DND-41 (cell line): ENCODE measurements at regions not wholly inside any gene's neighbourhood (a gene's known extent, or its start where the extent isn't known, plus 50 kb on each side); places are given as distances from the start of the nearest gene placed in this dataset.

Experiments
- ATAC-seq: fragments of 200-7000 bp; cut with Tn5 transposase; 3 replicates; pipeline ENCODE4 v1.9.1; 2021; ENCODE audit warnings: low read depth; ENCODE audit not compliant: insufficient read depth
- DNase-seq: peaks from one replicate; pipeline ENCODE4 v3.0.0-alpha.2; 2020
- H2AFZ ChIP-seq: 2 replicates; pipeline ENCODE4 v1.6.0; 2012; ENCODE audit warnings: low read depth, low read length
- H3K27ac ChIP-seq: 2 replicates; pipeline ENCODE4 v1.5.1; 2012; ENCODE audit warnings: low read length, inconsistent platforms
- H3K27me3 ChIP-seq: fragments of 200-600 bp; sonication (generic); 2 replicates; pipeline ENCODE4 v1.6.0; 2012; ENCODE audit warnings: low read length, mild to moderate bottlenecking, inconsistent platforms; ENCODE audit not compliant: insufficient read depth, poor library complexity
- H3K36me3 ChIP-seq: 2 replicates; pipeline ENCODE4 v1.5.1; 2012; ENCODE audit warnings: low read length, inconsistent platforms; ENCODE audit not compliant: insufficient read depth
- H3K4me1 ChIP-seq: 2 replicates; pipeline ENCODE4 v1.5.1; 2012; ENCODE audit warnings: mild to moderate bottlenecking, low read length; ENCODE audit not compliant: insufficient read depth
- H3K4me2 ChIP-seq: 2 replicates; pipeline ENCODE4 v1.6.0; 2012; ENCODE audit warnings: mild to moderate bottlenecking, moderate library complexity, low read length, inconsistent platforms; ENCODE audit not compliant: insufficient read depth
- H3K4me3 ChIP-seq, 2 experiments: fragments of 200-600 bp in 1 of 2; shearing (Covaris generic) in 1 of 2; 2 replicates each; pipeline ENCODE4 v1.5.1; 2012 to 2016; ENCODE audit warnings: inconsistent platforms in 2 of 2, low read length in 2 of 2, mild to moderate bottlenecking in 2 of 2, low read depth in 1 of 2, moderate library complexity in 1 of 2
- H3K79me2 ChIP-seq: 2 replicates; pipeline ENCODE4 v1.6.0; 2012; ENCODE audit warnings: low read length, inconsistent platforms; ENCODE audit not compliant: insufficient read depth
- H3K9ac ChIP-seq: 2 replicates; pipeline ENCODE4 v1.6.0; 2012; ENCODE audit warnings: low read depth, mild to moderate bottlenecking, inconsistent platforms, low read length, moderate library complexity
- H3K9me3 ChIP-seq: 2 replicates; pipeline ENCODE4 v1.5.1; 2012; ENCODE audit warnings: low read length, moderate library complexity, mild to moderate bottlenecking, inconsistent platforms; ENCODE audit not compliant: insufficient read depth, severe bottlenecking
- H4K20me1 ChIP-seq: 2 replicates; pipeline ENCODE4 v1.6.0; 2012; ENCODE audit warnings: low read length; ENCODE audit not compliant: insufficient read depth
- CTCF ChIP-seq: IDR thresholded peaks from 2 replicates; pipeline ENCODE4 v1.5.1; 2012; ENCODE audit warnings: borderline replicate concordance, low read length, moderate library complexity, mild to moderate bottlenecking; ENCODE audit not compliant: poor library complexity, severe bottlenecking; ENCODE audit errors: extremely low read depth
- EZH2 ChIP-seq: IDR thresholded peaks from 3 replicates; pipeline ENCODE4 v1.6.1; 2012; ENCODE audit warnings: borderline replicate concordance, low read depth, mild to moderate bottlenecking, moderate library complexity, low read length, inconsistent platforms; ENCODE audit not compliant: severe bottlenecking

- no peak for ATAC-seq
- H2AFZ ChIP-seq, result no peak overlapping the region
These were observed 244.9 kb downstream of the NAP1L3 start for GRCh38 chrX:93428497-93428896.

GRCh38 chrX:93422693-93423092 is 250.7 kb downstream of the NAP1L3 start:
- DNase-seq, result no peak
- H3K4me1 ChIP-seq, result no peaks in the 10 kb centered on the region
- H3K4me2 ChIP-seq, result no peak overlapping the region
- no peak for ATAC-seq
- no peaks in the 10 kb centered on the region for H3K36me3 ChIP-seq
- no peak overlapping the region for H3K4me3 ChIP-seq
- H3K9ac ChIP-seq, result no peak overlapping the region
- H3K79me2 ChIP-seq, result no peaks in the 10 kb centered on the region
- TF ChIP-seq EZH2 (no peak), CTCF (peak; percentile 52)
- no peaks in the 10 kb centered on the region for H3K27me3 ChIP-seq
- no peaks in the 10 kb centered on the region for H3K9me3 ChIP-seq
- no peak overlapping the region for H3K27ac ChIP-seq
- no peaks in the 10 kb centered on the region for H4K20me1 ChIP-seq
- H2AFZ ChIP-seq, result no peak overlapping the region

More at GRCh38 chrX:93428497-93428896, 244.9 kb downstream of the NAP1L3 start:
- H3K9me3 ChIP-seq, result no peaks in the 10 kb centered on the region
- DNase-seq, result no peak
- H3K4me2 ChIP-seq, result no peak overlapping the region
- H3K27me3 ChIP-seq, result no peaks in the 10 kb centered on the region
- no peak overlapping the region for H3K9ac ChIP-seq
- H3K27ac ChIP-seq, result no peak overlapping the region
- no peaks in the 10 kb centered on the region for H4K20me1 ChIP-seq
- no peak overlapping the region for H3K4me3 ChIP-seq
- no peaks in the 10 kb centered on the region for H3K36me3 ChIP-seq
- no peaks in the 10 kb centered on the region for H3K4me1 ChIP-seq
- TF ChIP-seq CTCF (no peak), EZH2 (no peak)
- no peaks in the 10 kb centered on the region for H3K79me2 ChIP-seq

DNA sequence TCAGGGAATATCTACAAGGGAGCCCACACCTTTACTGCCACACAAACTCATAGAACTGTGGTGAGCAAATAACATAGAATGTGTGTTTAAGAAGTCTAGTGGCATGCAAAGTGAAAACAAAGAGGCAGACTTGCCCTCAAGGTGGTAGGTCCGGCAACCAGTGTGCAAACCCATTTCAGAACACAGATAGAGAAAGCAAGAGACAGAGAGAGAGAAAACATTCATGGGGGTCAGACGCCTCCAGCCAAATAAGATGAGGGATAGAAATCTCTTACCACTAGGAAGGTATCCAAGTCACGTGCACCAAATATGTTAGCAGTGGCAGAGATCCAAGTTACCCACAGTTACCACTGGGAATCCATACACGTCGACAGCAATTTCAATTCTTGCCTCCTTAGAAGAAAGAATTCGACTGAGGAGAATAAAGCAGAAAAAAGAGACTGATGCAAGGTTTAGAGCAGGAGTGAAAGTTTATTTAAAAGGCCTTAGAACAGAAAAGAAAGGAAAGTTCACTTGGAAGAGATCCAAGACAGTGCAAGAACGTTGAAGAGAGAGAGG is 252.8 kb downstream of the NAP1L3 start:
- ATAC-seq, result no peak
- no peaks in the 10 kb centered on the region for H3K4me1 ChIP-seq
- no peaks in the 10 kb centered on the region for H4K20me1 ChIP-seq
- no peak overlapping the region for H3K27ac ChIP-seq
- H3K27me3 ChIP-seq, result no peaks in the 10 kb centered on the region
- H3K79me2 ChIP-seq, result no peaks in the 10 kb centered on the region
- DNase-seq, result no peak
- no peak overlapping the region for H2AFZ ChIP-seq
- H3K9ac ChIP-seq, result no peak overlapping the region
- no peaks in the 10 kb centered on the region for H3K36me3 ChIP-seq
- H3K4me2 ChIP-seq, result no peak overlapping the region
- H3K9me3 ChIP-seq, result no peaks in the 10 kb centered on the region
- TF ChIP-seq EZH2, result no peak
- no peak for TF ChIP-seq CTCF
- no peak overlapping the region for H3K4me3 ChIP-seq

GRCh38 chrX:93420090-93420489 is 253.3 kb downstream of the NAP1L3 start:
- no peak for ATAC-seq
- Histone ChIP-seq H4K20me1 (no peaks in the 10 kb centered on the region), H3K4me2 (no peak overlapping the region), H3K9ac (no peak overlapping the region), H3K4me3 (no peak overlapping the region), H3K27ac (no peak overlapping the region), H3K36me3 (no peaks in the 10 kb centered on the region), H2AFZ (no peak overlapping the region), H3K4me1 (no peaks in the 10 kb centered on the region), H3K79me2 (no peaks in the 10 kb centered on the region), H3K9me3 (no peaks in the 10 kb centered on the region), H3K27me3 (no peaks in the 10 kb centered on the region)
- TF ChIP-seq EZH2 (no peak), CTCF (no peak)
- no peak for DNase-seq
